ENCODE measurements at regions not wholly inside any gene's neighbourhood (a gene's known extent, or its start where the extent isn't known, plus 50 kb on each side); places are given as distances from the start of the nearest gene placed in this dataset.

DNA sequence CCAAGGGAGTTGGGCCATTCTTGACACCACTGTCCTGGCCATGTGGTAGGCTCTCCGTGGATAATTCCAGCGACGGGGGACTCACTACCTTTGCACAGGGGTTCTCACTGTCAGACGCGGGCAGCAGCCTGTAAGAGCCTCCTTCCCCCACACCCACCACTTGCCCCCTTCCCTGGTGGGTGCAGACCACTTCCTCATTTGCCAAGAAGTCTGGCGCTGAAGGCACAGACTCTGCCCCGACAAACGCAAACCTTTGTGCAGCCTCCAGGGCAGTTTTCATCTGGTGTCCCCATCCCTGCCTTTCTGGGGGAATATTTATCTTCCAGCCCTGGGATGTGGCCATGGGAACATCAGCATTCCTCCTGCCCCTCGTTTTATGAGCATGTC is 422.5 kb downstream of the SHANK2 start:
- Histone ChIP-seq H2AFZ (no peak overlapping the region), H3K4me3 (no peak overlapping the region), H3K79me2 (replicated peaks; ENCODE audit: insufficient read depth) (no peaks in the 10 kb centered on the region), H3K4me1 (ENCODE audit: insufficient read depth) (peaks cover 9% of the 10 kb centered on the region), H3K27me3 (ENCODE audit: insufficient read depth) (no peaks in the 10 kb centered on the region), H3K36me3 (ENCODE audit: insufficient read depth) (no peaks in the 10 kb centered on the region), H3K9me2 (ENCODE audit: insufficient read depth) (no peaks in the 10 kb centered on the region), H3K27ac (ENCODE audit: low read depth) (no peak overlapping the region), H3F3A (replicated peaks; ENCODE audit: low read depth) (no peaks in the 10 kb centered on the region), H4K20me1 (replicated peaks; ENCODE audit: insufficient read depth) (no peaks in the 10 kb centered on the region; the same call in 1 of the 2 replicates), H3K4me2 (no peak overlapping the region)
- Mint-ChIP-seq H3K4me1 (peaks cover 61% of the 10 kb centered on the region), H3K9me3 (no peaks in the 10 kb centered on the region), H3K27ac (no peak overlapping the region), H3K36me3 (ENCODE audit: low read depth) (no peaks in the 10 kb centered on the region), H3K27me3 (ENCODE audit: insufficient read depth, low read depth, poor library complexity) (peaks cover 31% of the 10 kb centered on the region), H3K4me3 (no peak overlapping the region)
- TF ChIP-seq CTCF (conservative IDR thresholded peaks at IDR 0.05; ENCODE audit: low read depth in 2 of 2), result no peak
- ATAC-seq (no peak), DNase-seq (ENCODE audit: low spot score) (no peak)

DNA sequence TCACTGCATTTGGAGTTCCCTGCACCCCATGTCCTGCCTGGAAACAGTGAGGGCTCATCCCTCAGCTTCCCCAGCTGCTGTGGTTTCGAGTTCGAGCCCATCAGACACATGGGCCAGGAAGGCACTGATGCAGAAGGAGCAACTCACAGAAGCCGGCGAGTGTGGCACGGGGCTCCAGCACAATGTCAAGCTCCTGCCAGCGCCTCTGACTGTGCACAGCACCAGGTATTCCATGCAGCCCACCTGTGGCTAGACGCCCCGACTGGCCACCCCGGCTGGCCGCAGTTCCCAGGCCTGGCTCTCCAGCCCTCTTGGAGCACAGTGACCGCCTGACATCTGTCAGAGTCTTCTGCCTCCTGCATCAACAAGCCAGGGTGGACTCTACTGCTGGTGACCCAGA is 419.4 kb downstream of the SHANK2 start:
- TF ChIP-seq, protein P1, sequence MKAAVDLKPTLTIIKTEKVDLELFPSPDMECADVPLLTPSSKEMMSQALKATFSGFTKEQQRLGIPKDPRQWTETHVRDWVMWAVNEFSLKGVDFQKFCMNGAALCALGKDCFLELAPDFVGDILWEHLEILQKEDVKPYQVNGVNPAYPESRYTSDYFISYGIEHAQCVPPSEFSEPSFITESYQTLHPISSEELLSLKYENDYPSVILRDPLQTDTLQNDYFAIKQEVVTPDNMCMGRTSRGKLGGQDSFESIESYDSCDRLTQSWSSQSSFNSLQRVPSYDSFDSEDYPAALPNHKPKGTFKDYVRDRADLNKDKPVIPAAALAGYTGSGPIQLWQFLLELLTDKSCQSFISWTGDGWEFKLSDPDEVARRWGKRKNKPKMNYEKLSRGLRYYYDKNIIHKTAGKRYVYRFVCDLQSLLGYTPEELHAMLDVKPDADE (IDR thresholded peaks at IDR 0.05), result no peak
- TF ChIP-seq STAT1 (IDR thresholded peaks at IDR 0.05; ENCODE audit: unreplicated experiment) (no peak), ZNF331 (CRISPR knock-in tag; IDR thresholded peaks at IDR 0.05; ENCODE audit: low read depth) (no peak), ZNF462 (CRISPR knock-in tag; IDR thresholded peaks at IDR 0.05) (no peak)
- Histone ChIP-seq H3K4me3 (no peak overlapping the region), H3K27ac (ENCODE audit: low read depth) (no peak overlapping the region), H3K4me2 (no peak overlapping the region), H3K79me2 (replicated peaks; ENCODE audit: insufficient read depth) (no peaks in the 10 kb centered on the region), H4K20me1 (replicated peaks; ENCODE audit: insufficient read depth) (no peaks in the 10 kb centered on the region; the same call in 1 of the 2 replicates), H2AFZ (no peak overlapping the region), H3F3A (replicated peaks; ENCODE audit: low read depth) (no peaks in the 10 kb centered on the region), H3K27me3 (ENCODE audit: insufficient read depth) (no peaks in the 10 kb centered on the region), H3K36me3 (ENCODE audit: insufficient read depth) (no peaks in the 10 kb centered on the region), H3K4me1 (ENCODE audit: insufficient read depth) (peaks cover 5% of the 10 kb centered on the region), H3K9me2 (ENCODE audit: insufficient read depth) (no peaks in the 10 kb centered on the region)
- Mint-ChIP-seq H3K36me3 (ENCODE audit: low read depth) (peaks cover 1% of the 10 kb centered on the region), H3K27me3 (ENCODE audit: insufficient read depth, low read depth, poor library complexity) (peaks cover 22% of the 10 kb centered on the region), H3K4me3 (no peak overlapping the region), H3K4me1 (peaks cover 45% of the 10 kb centered on the region), H3K27ac (no peak overlapping the region), H3K9me3 (no peaks in the 10 kb centered on the region)
- ATAC-seq (no peak), DNase-seq (ENCODE audit: low spot score) (no peak)

All from GM23338 (cell line).